TTC549 (cell line): ENCODE measurements at regions not wholly inside any gene's neighbourhood (a gene's known extent, or its start where the extent isn't known, plus 50 kb on each side); places are given as distances from the start of the nearest gene placed in this dataset.

Experiments
- FAIRE-seq: peaks from 2 replicates; lab custom pipeline; 2012; peaks lifted over from hg19 to GRCh38; lab: Jason Lieb, UNC

GRCh38 chr1:181390410-181391077, 92.8 kb upstream of the CACNA1E start:
- no peak for FAIRE-seq

- FAIRE-seq, result no peak
Observed at GRCh38 chr1:181391301-181391900, 91.9 kb upstream of the CACNA1E start.

- no peak for FAIRE-seq
Observed at GRCh38 chr1:181392133-181392532, 91.2 kb upstream of the CACNA1E start.

- no peak for FAIRE-seq
Observed at GRCh38 chr1:181392613-181393220, 90.6 kb upstream of the CACNA1E start.

GRCh38 chr1:181394766-181395165, 88.6 kb upstream of the CACNA1E start:
- no peak for FAIRE-seq

GRCh38 chr1:181396171-181396670, 87.1 kb upstream of the CACNA1E start:
- no peak for FAIRE-seq

- no peak for FAIRE-seq
Observed at GRCh38 chr1:181396811-181397210, 86.5 kb upstream of the CACNA1E start.

GRCh38 chr1:181397845-181398244, 85.5 kb upstream of the CACNA1E start:
- FAIRE-seq, result no peak

- FAIRE-seq, result no peak
Observed at GRCh38 chr1:181398544-181398943, 84.8 kb upstream of the CACNA1E start.

- no peak for FAIRE-seq
Observed at GRCh38 chr1:181405584-181405983, 77.7 kb upstream of the CACNA1E start.

GRCh38 chr1:181406989-181407388, 76.3 kb upstream of the CACNA1E start:
- no peak for FAIRE-seq

- FAIRE-seq, result no peak
Observed at GRCh38 chr1:181409981-181410380, 73.3 kb upstream of the CACNA1E start.

GRCh38 chr1:181412746-181413145, 70.6 kb upstream of the CACNA1E start:
- FAIRE-seq, result no peak

GRCh38 chr1:181413195-181413815, 70.0 kb upstream of the CACNA1E start:
- no peak for FAIRE-seq

- no peak for FAIRE-seq
Observed at GRCh38 chr1:181413836-181414235, 69.5 kb upstream of the CACNA1E start.

GRCh38 chr1:181416268-181416860, 67.0 kb upstream of the CACNA1E start:
- FAIRE-seq, result no peak

- no peak for FAIRE-seq
Observed at GRCh38 chr1:181417915-181418314, 65.4 kb upstream of the CACNA1E start.

GRCh38 chr1:181423301-181423918, 59.9 kb upstream of the CACNA1E start:
- FAIRE-seq, result peak; percentile 86

- peak; percentile 94 for FAIRE-seq
Observed at GRCh38 chr1:181424786-181425403, 58.4 kb upstream of the CACNA1E start.

GRCh38 chr1:181425566-181425965, 57.8 kb upstream of the CACNA1E start:
- no peak for FAIRE-seq

GRCh38 chr1:181429462-181429861, 53.9 kb upstream of the CACNA1E start:
- FAIRE-seq, result no peak
